ENCODE measurements at regions not wholly inside any gene's neighbourhood (a gene's known extent, or its start where the extent isn't known, plus 50 kb on each side); places are given as distances from the start of the nearest gene placed in this dataset.

- no peak overlapping the region for H3K27ac ChIP-seq (ENCODE audit: low read depth, low read length)
- no peaks in the 10 kb centered on the region for H3K36me3 ChIP-seq (ENCODE audit: control insufficient read depth in 5 of 5, insufficient read depth in 5 of 5, low read length in 5 of 5)
- H3K27me3 ChIP-seq (ENCODE audit: control insufficient read depth in 5 of 5, insufficient read depth in 4 of 5, low read length in 5 of 5), result peaks cover 0 to 4% (median 0%) of the 10 kb centered on the region in 5 donors
- H3K4me1 ChIP-seq (ENCODE audit: control insufficient read depth in 5 of 5, insufficient read depth in 5 of 5, low read length in 5 of 5), result no peaks in the 10 kb centered on the region
- H3K9ac ChIP-seq (ENCODE audit: low read length in 5 of 5), result no peak overlapping the region
- H3K4me3 ChIP-seq (ENCODE audit: low read depth in 1 of 5, low read length in 5 of 5), result no peak overlapping the region
- H3K9me3 ChIP-seq (ENCODE audit: control insufficient read depth in 5 of 5, low read length in 5 of 5), result peaks cover 0 to 2% (median 0%) of the 10 kb centered on the region in 5 donors
Observed at GRCh38 chr17:15076991-15077663, 188.0 kb downstream of the PMP22 start.

- Histone ChIP-seq H3K27ac (ENCODE audit: low read depth, low read length) (no peak overlapping the region), H3K36me3 (ENCODE audit: control insufficient read depth in 5 of 5, insufficient read depth in 5 of 5, low read length in 5 of 5) (no peaks in the 10 kb centered on the region), H3K27me3 (ENCODE audit: control insufficient read depth in 5 of 5, insufficient read depth in 4 of 5, low read length in 5 of 5) (peaks cover 0 to 8% (median 0%) of the 10 kb centered on the region in 5 donors), H3K4me3 (ENCODE audit: low read depth in 1 of 5, low read length in 5 of 5) (no peak overlapping the region), H3K4me1 (ENCODE audit: control insufficient read depth in 5 of 5, insufficient read depth in 5 of 5, low read length in 5 of 5) (no peaks in the 10 kb centered on the region), H3K9ac (ENCODE audit: low read length in 5 of 5) (no peak overlapping the region), H3K9me3 (ENCODE audit: control insufficient read depth in 5 of 5, low read length in 5 of 5) (peaks cover 0 to 2% (median 0%) of the 10 kb centered on the region in 5 donors)
Observed at GRCh38 chr17:15051933-15052332, 213.2 kb downstream of the PMP22 start.

GRCh38 chr17:15049795-15050160, 215.3 kb downstream of the PMP22 start:
- no peak overlapping the region for H3K9ac ChIP-seq (ENCODE audit: low read length in 5 of 5)
- peaks cover 0 to 2% (median 0%) of the 10 kb centered on the region in 5 donors for H3K9me3 ChIP-seq (ENCODE audit: control insufficient read depth in 5 of 5, low read length in 5 of 5)
- H3K4me1 ChIP-seq (ENCODE audit: control insufficient read depth in 5 of 5, insufficient read depth in 5 of 5, low read length in 5 of 5), result no peaks in the 10 kb centered on the region
- H3K36me3 ChIP-seq (ENCODE audit: control insufficient read depth in 5 of 5, insufficient read depth in 5 of 5, low read length in 5 of 5), result no peaks in the 10 kb centered on the region
- no peak overlapping the region for H3K27ac ChIP-seq (ENCODE audit: low read depth, low read length)
- H3K4me3 ChIP-seq (ENCODE audit: low read depth in 1 of 5, low read length in 5 of 5), result no peak overlapping the region
- H3K27me3 ChIP-seq (ENCODE audit: control insufficient read depth in 5 of 5, insufficient read depth in 4 of 5, low read length in 5 of 5), result peaks cover 0 to 8% (median 0%) of the 10 kb centered on the region in 5 donors

- Histone ChIP-seq H3K9me3 (ENCODE audit: control insufficient read depth in 5 of 5, low read length in 5 of 5) (peaks cover 0 to 2% (median 0%) of the 10 kb centered on the region in 5 donors), H3K4me1 (ENCODE audit: control insufficient read depth in 5 of 5, insufficient read depth in 5 of 5, low read length in 5 of 5) (no peaks in the 10 kb centered on the region), H3K4me3 (ENCODE audit: low read depth in 1 of 5, low read length in 5 of 5) (no peak overlapping the region), H3K9ac (ENCODE audit: low read length in 5 of 5) (no peak overlapping the region), H3K27ac (ENCODE audit: low read depth, low read length) (no peak overlapping the region), H3K27me3 (ENCODE audit: control insufficient read depth in 5 of 5, insufficient read depth in 4 of 5, low read length in 5 of 5) (peaks cover 0 to 8% (median 0%) of the 10 kb centered on the region in 5 donors), H3K36me3 (ENCODE audit: control insufficient read depth in 5 of 5, insufficient read depth in 5 of 5, low read length in 5 of 5) (no peaks in the 10 kb centered on the region)
Observed at GRCh38 chr17:15048933-15049794, 216.0 kb downstream of the PMP22 start.

- no peak overlapping the region for H3K27ac ChIP-seq (ENCODE audit: low read depth, low read length)
- H3K36me3 ChIP-seq (ENCODE audit: control insufficient read depth in 5 of 5, insufficient read depth in 5 of 5, low read length in 5 of 5), result no peaks in the 10 kb centered on the region
- peaks cover 0 to 8% (median 0%) of the 10 kb centered on the region in 5 donors for H3K27me3 ChIP-seq (ENCODE audit: control insufficient read depth in 5 of 5, insufficient read depth in 4 of 5, low read length in 5 of 5)
- H3K9ac ChIP-seq (ENCODE audit: low read length in 5 of 5), result no peak overlapping the region
- no peaks in the 10 kb centered on the region for H3K4me1 ChIP-seq (ENCODE audit: control insufficient read depth in 5 of 5, insufficient read depth in 5 of 5, low read length in 5 of 5)
- H3K4me3 ChIP-seq (ENCODE audit: low read depth in 1 of 5, low read length in 5 of 5), result no peak overlapping the region
- H3K9me3 ChIP-seq (ENCODE audit: control insufficient read depth in 5 of 5, low read length in 5 of 5), result no peaks in the 10 kb centered on the region
Observed at GRCh38 chr17:15048381-15048780, 216.7 kb downstream of the PMP22 start.

- Histone ChIP-seq H3K36me3 (ENCODE audit: control insufficient read depth in 5 of 5, insufficient read depth in 5 of 5, low read length in 5 of 5) (no peaks in the 10 kb centered on the region), H3K9ac (ENCODE audit: low read length in 5 of 5) (no peak overlapping the region), H3K27me3 (ENCODE audit: control insufficient read depth in 5 of 5, insufficient read depth in 4 of 5, low read length in 5 of 5) (no peaks in the 10 kb centered on the region), H3K9me3 (ENCODE audit: control insufficient read depth in 5 of 5, low read length in 5 of 5) (no peaks in the 10 kb centered on the region), H3K4me1 (ENCODE audit: control insufficient read depth in 5 of 5, insufficient read depth in 5 of 5, low read length in 5 of 5) (no peaks in the 10 kb centered on the region), H3K4me3 (ENCODE audit: low read depth in 1 of 5, low read length in 5 of 5) (no peak overlapping the region), H3K27ac (ENCODE audit: low read depth, low read length) (no peak overlapping the region)
Observed at GRCh38 chr17:15042311-15042710, 222.8 kb downstream of the PMP22 start.

GRCh38 chr17:15039366-15039765, 225.8 kb downstream of the PMP22 start:
- Histone ChIP-seq H3K27ac (ENCODE audit: low read depth, low read length) (no peak overlapping the region), H3K9me3 (ENCODE audit: control insufficient read depth in 5 of 5, low read length in 5 of 5) (no peaks in the 10 kb centered on the region), H3K36me3 (ENCODE audit: control insufficient read depth in 5 of 5, insufficient read depth in 5 of 5, low read length in 5 of 5) (no peaks in the 10 kb centered on the region), H3K4me1 (ENCODE audit: control insufficient read depth in 5 of 5, insufficient read depth in 5 of 5, low read length in 5 of 5) (no peaks in the 10 kb centered on the region), H3K4me3 (ENCODE audit: low read depth in 1 of 5, low read length in 5 of 5) (no peak overlapping the region), H3K9ac (ENCODE audit: low read length in 5 of 5) (no peak overlapping the region), H3K27me3 (ENCODE audit: control insufficient read depth in 5 of 5, insufficient read depth in 4 of 5, low read length in 5 of 5) (no peaks in the 10 kb centered on the region)

- Histone ChIP-seq H3K9me3 (ENCODE audit: control insufficient read depth in 5 of 5, low read length in 5 of 5) (no peaks in the 10 kb centered on the region), H3K36me3 (ENCODE audit: control insufficient read depth in 5 of 5, insufficient read depth in 5 of 5, low read length in 5 of 5) (no peaks in the 10 kb centered on the region), H3K4me3 (ENCODE audit: low read depth in 1 of 5, low read length in 5 of 5) (no peak overlapping the region), H3K27ac (ENCODE audit: low read depth, low read length) (no peak overlapping the region), H3K9ac (ENCODE audit: low read length in 5 of 5) (no peak overlapping the region), H3K27me3 (ENCODE audit: control insufficient read depth in 5 of 5, insufficient read depth in 4 of 5, low read length in 5 of 5) (no peaks in the 10 kb centered on the region), H3K4me1 (ENCODE audit: control insufficient read depth in 5 of 5, insufficient read depth in 5 of 5, low read length in 5 of 5) (no peaks in the 10 kb centered on the region)
Observed at GRCh38 chr17:15038656-15039055, 226.5 kb downstream of the PMP22 start.

- no peaks in the 10 kb centered on the region for H3K4me1 ChIP-seq (ENCODE audit: control insufficient read depth in 5 of 5, insufficient read depth in 5 of 5, low read length in 5 of 5)
Observed at GRCh38 chr17:15036238-15036637, 228.9 kb downstream of the PMP22 start.

GRCh38 chr17:15031975-15032374, 233.2 kb downstream of the PMP22 start:
- Histone ChIP-seq H3K4me1 (ENCODE audit: control insufficient read depth in 5 of 5, insufficient read depth in 5 of 5, low read length in 5 of 5) (no peaks in the 10 kb centered on the region), H3K9ac (ENCODE audit: low read length in 5 of 5) (no peak overlapping the region), H3K27ac (ENCODE audit: low read depth, low read length) (no peak overlapping the region), H3K27me3 (ENCODE audit: control insufficient read depth in 5 of 5, insufficient read depth in 4 of 5, low read length in 5 of 5) (peaks cover 0 to 6% (median 0%) of the 10 kb centered on the region in 5 donors), H3K9me3 (ENCODE audit: control insufficient read depth in 5 of 5, low read length in 5 of 5) (no peaks in the 10 kb centered on the region), H3K4me3 (ENCODE audit: low read depth in 1 of 5, low read length in 5 of 5) (no peak overlapping the region), H3K36me3 (ENCODE audit: control insufficient read depth in 5 of 5, insufficient read depth in 5 of 5, low read length in 5 of 5) (no peaks in the 10 kb centered on the region)

More at GRCh38 chr17:15036238-15036637, 228.9 kb downstream of the PMP22 start:
- Histone ChIP-seq H3K4me3 (ENCODE audit: low read depth in 1 of 5, low read length in 5 of 5) (no peak overlapping the region), H3K36me3 (ENCODE audit: control insufficient read depth in 5 of 5, insufficient read depth in 5 of 5, low read length in 5 of 5) (no peaks in the 10 kb centered on the region), H3K9me3 (ENCODE audit: control insufficient read depth in 5 of 5, low read length in 5 of 5) (no peaks in the 10 kb centered on the region), H3K27me3 (ENCODE audit: control insufficient read depth in 5 of 5, insufficient read depth in 4 of 5, low read length in 5 of 5) (no peaks in the 10 kb centered on the region), H3K27ac (ENCODE audit: low read depth, low read length) (no peak overlapping the region), H3K9ac (ENCODE audit: low read length in 5 of 5) (no peak overlapping the region)

All from subcutaneous abdominal adipose tissue (tissue), 5 donors.